ENCODE measurements at regions not wholly inside any gene's neighbourhood (a gene's known extent, or its start where the extent isn't known, plus 50 kb on each side); places are given as distances from the start of the nearest gene placed in this dataset.

DNA sequence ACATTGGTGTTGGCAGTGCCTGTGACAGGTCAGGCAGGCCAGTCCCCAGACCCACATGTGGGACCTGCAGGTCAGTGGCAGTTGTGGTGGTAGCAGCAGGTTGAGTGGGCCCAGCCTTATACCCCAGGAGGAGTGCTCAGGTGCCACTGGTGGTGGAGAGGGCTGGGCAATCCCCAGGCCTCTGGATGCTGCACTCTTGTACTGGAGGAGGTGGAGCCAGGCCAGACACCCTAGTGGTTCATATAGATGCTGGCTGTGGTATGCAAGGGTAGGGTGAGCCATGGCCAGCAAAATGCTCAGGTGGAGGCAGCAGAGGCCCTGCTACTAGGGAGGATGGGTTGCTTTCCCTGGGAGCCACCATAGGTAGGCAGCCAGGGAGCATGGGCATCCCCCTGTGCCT is 190.4 kb upstream of the TMPO start:
- TF ChIP-seq POLR2A (IDR thresholded peaks at IDR 0.05; ENCODE audit: low read length): no peak
- no peak for TF ChIP-seq GATA1 (IDR thresholded peaks at IDR 0.05; ENCODE audit: low read depth, low read length)
